OCI-LY7 (cell line): ENCODE measurements at regions not wholly inside any gene's neighbourhood (a gene's known extent, or its start where the extent isn't known, plus 50 kb on each side); places are given as distances from the start of the nearest gene placed in this dataset.

Experiments used
- BruUV-seq: library from RNA; stranded (reverse); fragments of 400-500 nt; replicated peaks from 2 replicates; lab custom pipeline; 2021; lab: Mats Ljungman, UMichigan
- CTCF ChIA-PET: fragments of 300-600 bp; sonication (Branson Sonifier 250); formaldehyde crosslinking; loops from one replicate; lab custom pipeline; 2022; ENCODE audit warnings: antibody characterized with exemption; ENCODE audit not compliant: unreplicated experiment; lab: Charles Lee
- POLR2A ChIA-PET: fragments of 300-600 bp; sonication (Branson Sonifier 250); formaldehyde crosslinking; loops from one replicate; lab custom pipeline; 2022; ENCODE audit warnings: antibody characterized with exemption; lab: Charles Lee
- DNase-seq: peaks from one replicate; pipeline ENCODE4 v3.0.0-alpha.2; 2015; ENCODE audit warnings: low spot score
- H2AFZ ChIP-seq: fragments of 200-600 bp; sonication (generic), shearing (Covaris generic); 2 replicates; pipeline ENCODE4 v1.6.1; 2014; ENCODE audit warnings: mild to moderate bottlenecking, antibody characterized with exemption, low read length, moderate library complexity
- H3K27ac ChIP-seq: fragments of 200-600 bp; sonication (generic); 2 replicates; pipeline ENCODE4 v1.5.1; 2014; ENCODE audit warnings: mixed run types, low read depth, mild to moderate bottlenecking, moderate library complexity, low read length, inconsistent platforms; ENCODE audit not compliant: poor library complexity, severe bottlenecking
- H3K36me3 ChIP-seq: fragments of 200-600 bp; sonication (generic); 2 replicates; pipeline ENCODE4 v1.6.1; 2014; ENCODE audit warnings: mild to moderate bottlenecking, antibody characterized with exemption, low read length, moderate library complexity, mixed read lengths; ENCODE audit not compliant: insufficient read depth
- H3K4me1 ChIP-seq: fragments of 200-600 bp; sonication (generic); 2 replicates; pipeline ENCODE4 v1.5.1; 2014; ENCODE audit warnings: mild to moderate bottlenecking, low read length; ENCODE audit not compliant: insufficient read depth, poor library complexity, severe bottlenecking
- H3K4me2 ChIP-seq: fragments of 200-600 bp; sonication (generic); 2 replicates; pipeline ENCODE4 v1.6.1; 2014; ENCODE audit warnings: mild to moderate bottlenecking, low read length
- H3K4me3 ChIP-seq: fragments of 200-600 bp; sonication (generic); 2 replicates; pipeline ENCODE4 v1.5.1; 2014; ENCODE audit warnings: mild to moderate bottlenecking, low read depth, low read length; ENCODE audit not compliant: poor library complexity, severe bottlenecking
- H3K79me2 ChIP-seq: fragments of 200-600 bp; sonication (generic); 2 replicates; pipeline ENCODE4 v1.6.1; 2016; ENCODE audit warnings: low read depth, mild to moderate bottlenecking, low read length, moderate library complexity, mixed read lengths; ENCODE audit not compliant: insufficient read depth
- H3K9me2 ChIP-seq: fragments of 200-600 bp; sonication (generic); 2 replicates; pipeline ENCODE4 v1.6.1; 2016; ENCODE audit warnings: mild to moderate bottlenecking, low read length, mixed read lengths; ENCODE audit not compliant: insufficient read depth
- H3K9me3 ChIP-seq: fragments of 200-600 bp; sonication (generic); 2 replicates; pipeline ENCODE4 v1.6.1; 2014; ENCODE audit warnings: mild to moderate bottlenecking, mixed run types, low read length, mixed read lengths
- H4K20me1 ChIP-seq: fragments of 200-600 bp; sonication (generic); 2 replicates; pipeline ENCODE4 v1.6.1; 2014; ENCODE audit warnings: mild to moderate bottlenecking, antibody characterized with exemption, low read length, moderate library complexity, mixed read lengths; ENCODE audit not compliant: insufficient read depth
- EZH2phosphoT487 ChIP-seq: fragments of 200-600 bp; sonication (generic); IDR thresholded peaks from 2 replicates; pipeline ENCODE4 v1.6.1; 2018; ENCODE audit warnings: low read depth, borderline replicate concordance, mild to moderate bottlenecking, mixed run types, antibody characterized with exemption, low read length, moderate library complexity, mixed read lengths
- intact Hi-C: fragments of 100-400 bp; cut with micrococcal nuclease; formaldehyde crosslinking; loops from one replicate; pipeline ENCODE4 v1.10.0; 2022; ENCODE audit not compliant: unreplicated experiment
- TF ChIP-seq, protein P1 (sequence below): fragments of 200-600 bp; sonication (generic); conservative IDR thresholded peaks from 2 replicates; pipeline ENCODE4 v1.5.1; 2014; ENCODE audit warnings: mild to moderate bottlenecking, antibody characterized with exemption, low read length, moderate library complexity, mixed read lengths

DNA sequence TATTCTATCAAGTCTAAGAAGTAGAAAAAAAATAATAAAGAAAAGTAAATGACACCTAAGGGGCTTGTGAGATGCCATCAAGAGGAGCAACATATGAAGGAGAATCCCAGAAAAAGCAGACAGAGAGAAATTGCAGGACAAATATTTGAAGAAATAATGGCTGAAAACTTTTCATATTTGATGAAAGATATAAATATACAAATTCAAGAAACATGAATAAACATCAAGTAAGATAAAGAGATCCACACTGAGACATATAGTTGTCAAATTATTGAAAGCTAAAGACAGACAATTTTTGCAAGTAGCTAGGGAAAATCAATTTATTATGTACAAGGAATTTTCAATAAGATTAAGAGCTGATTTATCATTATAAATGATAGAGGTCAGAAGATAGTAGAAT lies 558.0 kb downstream of the ZWINT start:
- Histone ChIP-seq H3K4me3 (no peak overlapping the region), H3K9me3 (no peaks in the 10 kb centered on the region), H3K4me1 (no peaks in the 10 kb centered on the region), H2AFZ (no peak overlapping the region), H3K9me2 (no peaks in the 10 kb centered on the region), H3K27ac (no peak overlapping the region), H4K20me1 (no peaks in the 10 kb centered on the region), H3K36me3 (no peaks in the 10 kb centered on the region), H3K79me2 (no peaks in the 10 kb centered on the region), H3K4me2 (no peak overlapping the region)
- POLR2A ChIA-PET, result no interaction called here
- BruUV-seq, result no TSS peak
- no peak for DNase-seq
- no peak for TF ChIP-seq EZH2phosphoT487
- TF ChIP-seq, protein P1, sequence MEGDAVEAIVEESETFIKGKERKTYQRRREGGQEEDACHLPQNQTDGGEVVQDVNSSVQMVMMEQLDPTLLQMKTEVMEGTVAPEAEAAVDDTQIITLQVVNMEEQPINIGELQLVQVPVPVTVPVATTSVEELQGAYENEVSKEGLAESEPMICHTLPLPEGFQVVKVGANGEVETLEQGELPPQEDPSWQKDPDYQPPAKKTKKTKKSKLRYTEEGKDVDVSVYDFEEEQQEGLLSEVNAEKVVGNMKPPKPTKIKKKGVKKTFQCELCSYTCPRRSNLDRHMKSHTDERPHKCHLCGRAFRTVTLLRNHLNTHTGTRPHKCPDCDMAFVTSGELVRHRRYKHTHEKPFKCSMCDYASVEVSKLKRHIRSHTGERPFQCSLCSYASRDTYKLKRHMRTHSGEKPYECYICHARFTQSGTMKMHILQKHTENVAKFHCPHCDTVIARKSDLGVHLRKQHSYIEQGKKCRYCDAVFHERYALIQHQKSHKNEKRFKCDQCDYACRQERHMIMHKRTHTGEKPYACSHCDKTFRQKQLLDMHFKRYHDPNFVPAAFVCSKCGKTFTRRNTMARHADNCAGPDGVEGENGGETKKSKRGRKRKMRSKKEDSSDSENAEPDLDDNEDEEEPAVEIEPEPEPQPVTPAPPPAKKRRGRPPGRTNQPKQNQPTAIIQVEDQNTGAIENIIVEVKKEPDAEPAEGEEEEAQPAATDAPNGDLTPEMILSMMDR, result no peak
- CTCF ChIA-PET, result no interaction called here
- intact Hi-C loops, result no loop called here

DNA sequence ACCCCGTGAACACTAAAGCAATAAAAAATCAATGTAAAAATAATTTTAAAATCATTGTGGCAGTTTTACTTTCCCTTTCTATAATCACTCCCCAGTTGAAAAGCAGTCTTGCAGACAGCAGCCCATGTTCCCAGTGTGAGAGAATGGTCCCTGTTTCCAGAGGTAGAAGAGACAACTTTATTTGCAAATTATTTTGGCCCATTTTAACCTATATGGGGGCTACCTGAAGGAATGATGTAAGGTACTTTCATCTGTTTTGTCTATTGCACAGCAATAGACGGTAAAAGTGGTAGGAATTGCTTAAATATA lies 559.8 kb downstream of the ZWINT start:
- no peak for DNase-seq
- Histone ChIP-seq H3K9me2 (no peaks in the 10 kb centered on the region), H3K79me2 (no peaks in the 10 kb centered on the region), H4K20me1 (no peaks in the 10 kb centered on the region), H2AFZ (no peak overlapping the region), H3K4me3 (no peak overlapping the region), H3K4me2 (no peak overlapping the region), H3K36me3 (no peaks in the 10 kb centered on the region), H3K9me3 (no peaks in the 10 kb centered on the region), H3K27ac (no peak overlapping the region), H3K4me1 (no peaks in the 10 kb centered on the region)
- no TSS peak for BruUV-seq
- ChIA-PET CTCF (no interaction called here), POLR2A (interaction anchor here (0.5 to 0.9 kb wide), 2 partner anchors 22 to 98 kb away, joined by 3 read pairs; no protein-coding TSS in a partner anchor)
- intact Hi-C loops, result no loop called here
- TF ChIP-seq, protein P1, result no peak

- intact Hi-C loops, result no loop called here
- H3K79me2 ChIP-seq, result no peaks in the 10 kb centered on the region
- TF ChIP-seq, protein P1, result no peak
- TF ChIP-seq EZH2phosphoT487, result no peak
- H2AFZ ChIP-seq, result no peak overlapping the region
- ChIA-PET CTCF (no interaction called here), POLR2A (no interaction called here)
- no peaks in the 10 kb centered on the region for H3K9me3 ChIP-seq
- no peaks in the 10 kb centered on the region for H4K20me1 ChIP-seq
- no TSS peak for BruUV-seq
- no peak overlapping the region for H3K27ac ChIP-seq
- no peaks in the 10 kb centered on the region for H3K36me3 ChIP-seq
- H3K4me1 ChIP-seq, result no peaks in the 10 kb centered on the region
- no peak for DNase-seq
- no peak overlapping the region for H3K4me2 ChIP-seq
- no peak overlapping the region for H3K4me3 ChIP-seq
- no peaks in the 10 kb centered on the region for H3K9me2 ChIP-seq
Observed at GRCh38 chr10:55800602-55801352, 560.3 kb downstream of the ZWINT start.
